PFSK-1 (cell line): ENCODE measurements at regions not wholly inside any gene's neighbourhood (a gene's known extent, or its start where the extent isn't known, plus 50 kb on each side); places are given as distances from the start of the nearest gene placed in this dataset.

Experiments
- POLR2AphosphoS5 ChIP-seq: IDR thresholded peaks from 2 replicates; pipeline ENCODE4 v1.6.1; 2012; ENCODE audit warnings: low read depth, mild to moderate bottlenecking, control low read depth, low read length, moderate library complexity
- SIN3A ChIP-seq: IDR thresholded peaks from 2 replicates; pipeline ENCODE4 v1.6.1; 2012; ENCODE audit warnings: mild to moderate bottlenecking, low read length, moderate library complexity, borderline replicate concordance; ENCODE audit not compliant: insufficient read depth
- TAF1 ChIP-seq: IDR thresholded peaks from 2 replicates; pipeline ENCODE4 v1.6.1; 2012; ENCODE audit warnings: low read length, control low read depth, borderline replicate concordance; ENCODE audit not compliant: insufficient read depth

DNA sequence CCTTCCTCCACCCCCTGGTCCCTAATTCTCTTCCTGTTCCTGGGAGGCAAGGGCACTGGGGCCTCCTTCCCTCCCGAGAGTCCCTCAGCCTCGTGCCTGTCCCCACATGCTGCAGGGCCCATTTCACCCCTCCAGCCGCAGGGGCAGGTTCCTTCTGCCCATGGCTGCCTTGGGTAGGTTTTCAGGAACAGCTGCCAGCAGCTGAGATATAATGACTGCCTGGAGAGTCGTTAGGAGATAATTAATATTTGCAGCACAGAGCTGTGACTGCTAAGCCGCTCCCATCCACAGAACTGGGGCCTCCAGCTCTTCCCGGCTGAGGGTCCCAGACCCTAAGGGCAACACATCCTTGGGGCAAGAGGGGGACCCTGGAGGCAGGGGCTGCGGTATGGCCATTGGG is 211.9 kb upstream of the LHX5 start:
- TF ChIP-seq SIN3A, result no peak
- no peak for TF ChIP-seq TAF1
- TF ChIP-seq POLR2AphosphoS5, result no peak
